GM23338 (cell line): ENCODE measurements at regions not wholly inside any gene's neighbourhood (a gene's known extent, or its start where the extent isn't known, plus 50 kb on each side); places are given as distances from the start of the nearest gene placed in this dataset.

Source experiments
- ATAC-seq: fragments of 200-7000 bp; cut with Tn5 transposase; 3 replicates; pipeline ENCODE4 v1.9.1; 2020
- DNase-seq: peaks from one replicate; pipeline ENCODE4 v3.0.0-alpha.2; 2015; ENCODE audit warnings: low spot score
- H2AFZ ChIP-seq: fragments of 200-600 bp; sonication (generic); 2 replicates; pipeline ENCODE4 v1.8.0; 2016; ENCODE audit warnings: antibody characterized with exemption, mild to moderate bottlenecking, moderate library complexity
- H3F3A ChIP-seq: fragments of 200-600 bp; sonication (generic); replicated peaks from 2 replicates; pipeline ENCODE4 v1.8.0; 2017; ENCODE audit warnings: antibody characterized with exemption, mixed run types, low read depth
- H3K27ac ChIP-seq: fragments of 200-600 bp; sonication (generic); 2 replicates; pipeline ENCODE4 v1.6.1; 2016; ENCODE audit warnings: low read depth
- H3K27me3 ChIP-seq: fragments of 200-600 bp; sonication (generic); 2 replicates; pipeline ENCODE4 v1.8.0; 2016; ENCODE audit warnings: mild to moderate bottlenecking, mixed run types, moderate library complexity; ENCODE audit not compliant: insufficient read depth
- H3K36me3 ChIP-seq: fragments of 200-600 bp; sonication (generic); 2 replicates; pipeline ENCODE4 v1.8.0; 2016; ENCODE audit warnings: mild to moderate bottlenecking; ENCODE audit not compliant: insufficient read depth
- H3K4me1 ChIP-seq: fragments of 200-600 bp; sonication (generic); 2 replicates; pipeline ENCODE4 v1.8.0; 2016; ENCODE audit warnings: mild to moderate bottlenecking, moderate library complexity; ENCODE audit not compliant: insufficient read depth
- H3K4me2 ChIP-seq: fragments of 200-600 bp; sonication (generic); 2 replicates; pipeline ENCODE4 v1.7.1; 2017; ENCODE audit warnings: mixed run types
- H3K4me3 ChIP-seq: fragments of 200-600 bp; sonication (generic); 2 replicates; pipeline ENCODE4 v1.6.1; 2016; ENCODE audit warnings: mixed run types
- H3K79me2 ChIP-seq: fragments of 200-600 bp; sonication (generic); replicated peaks from 2 replicates; pipeline ENCODE4 v1.8.0; 2017; ENCODE audit warnings: mild to moderate bottlenecking; ENCODE audit not compliant: insufficient read depth
- H3K9me2 ChIP-seq: fragments of 200-600 bp; sonication (generic); 2 replicates; pipeline ENCODE4 v1.8.0; 2017; ENCODE audit not compliant: insufficient read depth
- H4K20me1 ChIP-seq: fragments of 200-600 bp; sonication (generic); replicated peaks from 2 replicates; pipeline ENCODE4 v1.8.0; 2017; ENCODE audit warnings: mild to moderate bottlenecking; ENCODE audit not compliant: insufficient read depth
- H3K27ac Mint-ChIP-seq: 2 replicates; pipeline ENCODE4 v1.8.0; 2020; ENCODE audit warnings: inconsistent platforms, mild to moderate bottlenecking, moderate library complexity, mixed read lengths
- H3K27me3 Mint-ChIP-seq: 3 replicates; pipeline ENCODE4 v1.8.0; 2022; ENCODE audit warnings: low read depth, mild to moderate bottlenecking, moderate library complexity, mixed read lengths, inconsistent platforms; ENCODE audit not compliant: insufficient read depth, poor library complexity
- H3K36me3 Mint-ChIP-seq: 3 replicates; pipeline ENCODE4 v1.8.0; 2021; ENCODE audit warnings: low read depth, mild to moderate bottlenecking, inconsistent platforms, moderate library complexity, mixed read lengths
- H3K4me1 Mint-ChIP-seq: 3 replicates; pipeline ENCODE4 v1.8.0; 2020; ENCODE audit warnings: mild to moderate bottlenecking, inconsistent platforms, mixed read lengths
- H3K4me3 Mint-ChIP-seq: 3 replicates; pipeline ENCODE4 v1.8.0; 2021; ENCODE audit warnings: moderate library complexity, mild to moderate bottlenecking, inconsistent platforms, mixed read lengths
- H3K9me3 Mint-ChIP-seq: 3 replicates; pipeline ENCODE4 v1.8.0; 2020; ENCODE audit warnings: moderate library complexity, mild to moderate bottlenecking, inconsistent platforms, mixed read lengths
- CTCF ChIP-seq, 2 experiments: fragments of 200-600 bp in 1 of 2; sonication (generic) in 1 of 2; conservative IDR thresholded peaks; 2 replicates each; pipeline versions ENCODE4 v1.5.1 to v1.6.1; 2016 to 2017; ENCODE audit warnings: antibody characterized with exemption in 2 of 2, low read depth in 2 of 2, mild to moderate bottlenecking in 2 of 2, moderate library complexity in 1 of 2
- ETS1 ChIP-seq: IDR thresholded peaks from 2 replicates; pipeline ENCODE4 v1.6.1; 2016; ENCODE audit warnings: antibody characterized with exemption
- EZH2 ChIP-seq: fragments of 200-600 bp; sonication (generic); IDR thresholded peaks from one replicate; pipeline ENCODE4 v1.8.0; 2017; ENCODE audit warnings: antibody characterized with exemption, mild to moderate bottlenecking, low read depth; ENCODE audit not compliant: unreplicated experiment
- JUNB ChIP-seq: IDR thresholded peaks from one replicate; pipeline ENCODE4 v1.6.1; 2016; ENCODE audit warnings: antibody characterized with exemption; ENCODE audit not compliant: unreplicated experiment
- NANOG ChIP-seq: IDR thresholded peaks from 2 replicates; pipeline ENCODE4 v1.6.1; 2016; ENCODE audit warnings: antibody characterized with exemption, borderline replicate concordance
- POLR2AphosphoS5 ChIP-seq: IDR thresholded peaks from 2 replicates; pipeline ENCODE4 v1.6.1; 2016; ENCODE audit warnings: antibody characterized with exemption, low read depth
- REST ChIP-seq: IDR thresholded peaks from one replicate; pipeline ENCODE4 v1.6.1; 2018; ENCODE audit warnings: antibody characterized with exemption; ENCODE audit not compliant: unreplicated experiment
- STAT1 ChIP-seq: IDR thresholded peaks from one replicate; pipeline ENCODE4 v1.6.1; 2016; ENCODE audit warnings: antibody characterized with exemption; ENCODE audit not compliant: unreplicated experiment
- ZNF114 ChIP-seq: fragments of 250-450 bp; sonication (Bioruptor Pico); IDR thresholded peaks from 2 replicates; pipeline ENCODE4 v1.5.0; 2020; ENCODE audit warnings: mild to moderate bottlenecking, moderate library complexity

DNA sequence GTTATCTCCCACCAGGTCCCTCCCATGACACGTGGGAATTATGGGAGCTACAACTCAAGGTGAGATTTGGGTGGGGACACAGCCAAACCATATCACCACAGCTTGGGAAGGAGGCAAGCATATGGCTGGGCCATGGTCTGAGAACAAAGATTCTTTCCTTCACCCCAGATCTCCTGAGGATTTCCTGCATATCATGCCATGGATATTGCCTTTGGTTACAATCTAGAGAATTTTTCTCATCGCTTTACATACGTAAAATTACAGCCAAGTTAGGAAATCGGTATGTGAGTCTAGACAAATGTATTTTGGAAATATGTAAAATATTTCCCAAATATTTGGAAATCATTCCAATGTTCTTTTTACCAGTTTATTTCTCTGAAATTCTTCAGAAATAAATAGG lies 398.3 kb downstream of the RFC3 start:
- no peaks in the 10 kb centered on the region for H3K4me1 Mint-ChIP-seq
- Histone ChIP-seq H3F3A (no peaks in the 10 kb centered on the region), H3K79me2 (no peaks in the 10 kb centered on the region), H3K4me2 (no peak overlapping the region), H2AFZ (no peak overlapping the region), H3K27me3 (no peaks in the 10 kb centered on the region), H4K20me1 (no peaks in the 10 kb centered on the region), H3K27ac (no peak overlapping the region), H3K9me2 (peaks cover 12% of the 10 kb centered on the region; the same call in 1 of the 2 replicates), H3K36me3 (no peaks in the 10 kb centered on the region), H3K4me3 (no peak overlapping the region), H3K4me1 (no peaks in the 10 kb centered on the region)
- H3K27me3 Mint-ChIP-seq, result no peaks in the 10 kb centered on the region
- H3K27ac Mint-ChIP-seq, result no peak overlapping the region
- no peaks in the 10 kb centered on the region for H3K9me3 Mint-ChIP-seq
- DNase-seq (no peak), ATAC-seq (no peak)
- H3K4me3 Mint-ChIP-seq, result no peak overlapping the region
- TF ChIP-seq JUNB, result no peak
- TF ChIP-seq ETS1, result no peak
- TF ChIP-seq NANOG, result no peak
- TF ChIP-seq REST, result no peak
- no peak for TF ChIP-seq STAT1
- no peak for TF ChIP-seq ZNF114 (CRISPR knock-in tag)
- no peak for TF ChIP-seq EZH2
- no peaks in the 10 kb centered on the region for H3K36me3 Mint-ChIP-seq

DNA sequence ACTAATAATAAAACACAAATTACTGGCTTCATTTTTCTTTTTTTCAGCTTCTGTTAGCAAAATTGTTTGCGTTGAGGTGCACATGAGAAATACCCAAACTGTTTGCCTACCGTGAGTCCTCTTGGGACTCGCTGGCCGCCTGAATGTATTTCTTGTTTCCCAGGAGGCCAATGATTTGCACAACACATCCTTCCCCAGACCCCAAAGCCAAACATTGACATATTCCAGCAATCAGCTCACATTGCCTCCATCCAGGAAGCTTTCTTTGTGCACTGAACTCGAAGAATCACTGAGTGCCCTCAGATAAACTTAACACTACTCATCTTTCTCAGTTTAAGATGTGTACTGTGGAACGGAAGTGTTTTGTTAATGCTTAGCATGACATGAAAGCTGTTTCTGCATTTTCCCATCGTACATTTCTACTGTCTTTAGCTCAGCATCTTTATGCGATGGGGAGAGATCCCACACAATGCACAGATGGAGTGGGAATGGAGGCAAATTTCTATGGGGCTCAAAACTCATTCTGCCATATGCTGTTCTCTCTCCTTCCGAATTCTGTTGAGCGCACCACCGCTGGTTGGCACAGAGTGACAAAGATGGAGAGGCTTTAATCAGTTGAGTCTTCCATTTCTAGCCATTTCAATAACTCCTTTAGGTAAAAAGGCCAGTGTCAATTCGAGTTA lies 399.5 kb downstream of the RFC3 start:
- Histone ChIP-seq H3K79me2 (no peaks in the 10 kb centered on the region), H2AFZ (peak overlapping the region; percentile 92; the same call in 1 of the 2 replicates), H3K4me3 (no peak overlapping the region), H3K9me2 (0 out of 2 replicates have a peak, but pooled peaks cover 3% of the 10 kb centered on the region), H3K4me1 (no peaks in the 10 kb centered on the region), H3F3A (no peaks in the 10 kb centered on the region), H3K27me3 (no peaks in the 10 kb centered on the region), H3K4me2 (no peak overlapping the region), H4K20me1 (no peaks in the 10 kb centered on the region), H3K36me3 (no peaks in the 10 kb centered on the region), H3K27ac (no peak overlapping the region)
- Mint-ChIP-seq H3K27ac (no peak overlapping the region), H3K27me3 (no peaks in the 10 kb centered on the region), H3K4me1 (no peaks in the 10 kb centered on the region), H3K9me3 (no peaks in the 10 kb centered on the region), H3K4me3 (no peak overlapping the region), H3K36me3 (no peaks in the 10 kb centered on the region)
- ATAC-seq (no peak), DNase-seq (no peak)
- TF ChIP-seq NANOG (no peak), STAT1 (no peak), POLR2AphosphoS5 (no peak), CTCF (conservative IDR thresholded peaks at IDR 0.05; ENCODE audit: low read depth in 2 of 2) (no peak)
